ENCODE measurements at regions not wholly inside any gene's neighbourhood (a gene's known extent, or its start where the extent isn't known, plus 50 kb on each side); places are given as distances from the start of the nearest gene placed in this dataset.

- H3K4me3 Mint-ChIP-seq: no peak overlapping the region
- Histone ChIP-seq H3F3A (replicated peaks; ENCODE audit: low read depth) (no peaks in the 10 kb centered on the region), H3K79me2 (replicated peaks; ENCODE audit: insufficient read depth) (no peaks in the 10 kb centered on the region), H2AFZ (no peak overlapping the region), H3K27me3 (ENCODE audit: insufficient read depth) (no peaks in the 10 kb centered on the region), H4K20me1 (replicated peaks; ENCODE audit: insufficient read depth) (no peaks in the 10 kb centered on the region), H3K36me3 (ENCODE audit: insufficient read depth) (no peaks in the 10 kb centered on the region), H3K4me3 (no peak overlapping the region), H3K4me2 (no peak overlapping the region), H3K27ac (ENCODE audit: low read depth) (no peak overlapping the region), H3K9me2 (ENCODE audit: insufficient read depth) (no peaks in the 10 kb centered on the region), H3K4me1 (ENCODE audit: insufficient read depth) (no peaks in the 10 kb centered on the region)
- peaks cover 5% of the 10 kb centered on the region for H3K27me3 Mint-ChIP-seq (ENCODE audit: insufficient read depth, low read depth, poor library complexity)
- ATAC-seq (no peak), DNase-seq (ENCODE audit: low spot score) (no peak)
- no peaks in the 10 kb centered on the region for H3K4me1 Mint-ChIP-seq
- H3K9me3 Mint-ChIP-seq: no peaks in the 10 kb centered on the region
- TF ChIP-seq POLR2AphosphoS5 (IDR thresholded peaks at IDR 0.05; ENCODE audit: low read depth) (no peak), STAT1 (IDR thresholded peaks at IDR 0.05; ENCODE audit: unreplicated experiment) (no peak), CREB1 (CRISPR knock-in tag; IDR thresholded peaks at IDR 0.05; ENCODE audit: low read depth) (no peak), ETS1 (IDR thresholded peaks at IDR 0.05) (no peak), JUNB (IDR thresholded peaks at IDR 0.05; ENCODE audit: unreplicated experiment) (no peak), EZH2phosphoT487 (IDR thresholded peaks at IDR 0.05; ENCODE audit: unreplicated experiment) (no peak), ZNF114 (CRISPR knock-in tag; IDR thresholded peaks at IDR 0.05) (no peak), ZNF462 (CRISPR knock-in tag; IDR thresholded peaks at IDR 0.05) (no peak), EZH2 (IDR thresholded peaks at IDR 0.05; ENCODE audit: low read depth, unreplicated experiment) (no peak), NANOG (IDR thresholded peaks at IDR 0.05; ENCODE audit: borderline replicate concordance) (no peak)
- no peak overlapping the region for H3K27ac Mint-ChIP-seq
- H3K36me3 Mint-ChIP-seq (ENCODE audit: low read depth): no peaks in the 10 kb centered on the region
These were observed 61.3 kb upstream of the TAMM41 start for GRCh38 chr3:11907667-11908660.
